Hematopoietic multipotent progenitor cell treated with erythropoietin and hydrocortisone succinate and interleukin-3 and kit ligand, for 17 days (in vitro differentiated cells): ENCODE measurements at regions not wholly inside any gene's neighbourhood (a gene's known extent, or its start where the extent isn't known, plus 50 kb on each side); places are given as distances from the start of the nearest gene placed in this dataset.

Experiments
- DNase-seq: peaks from one replicate; pipeline ENCODE4 v3.0.0-alpha.2; 2015; ENCODE audit warnings: low spot score

DNA sequence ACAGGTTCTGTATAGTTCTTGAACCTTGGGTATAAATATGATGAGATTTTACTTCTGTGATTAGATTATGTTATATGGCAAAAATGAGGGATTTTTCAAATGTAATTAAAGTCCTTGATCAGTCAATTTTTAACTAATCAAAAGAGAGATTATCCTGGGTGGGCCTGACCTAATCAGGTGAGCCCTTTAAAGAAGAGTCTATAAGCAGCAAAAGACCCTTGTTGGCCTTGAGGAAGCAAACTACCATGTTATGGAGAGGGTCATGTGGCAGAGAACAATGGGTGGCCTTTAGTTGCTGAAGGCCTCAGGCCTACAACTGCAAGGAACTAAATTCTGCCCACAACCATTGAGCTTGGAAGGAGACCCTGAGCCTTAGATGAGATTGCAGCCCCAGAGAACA, 102.5 kb upstream of the RIPOR2 start:
- no peak for DNase-seq

DNA sequence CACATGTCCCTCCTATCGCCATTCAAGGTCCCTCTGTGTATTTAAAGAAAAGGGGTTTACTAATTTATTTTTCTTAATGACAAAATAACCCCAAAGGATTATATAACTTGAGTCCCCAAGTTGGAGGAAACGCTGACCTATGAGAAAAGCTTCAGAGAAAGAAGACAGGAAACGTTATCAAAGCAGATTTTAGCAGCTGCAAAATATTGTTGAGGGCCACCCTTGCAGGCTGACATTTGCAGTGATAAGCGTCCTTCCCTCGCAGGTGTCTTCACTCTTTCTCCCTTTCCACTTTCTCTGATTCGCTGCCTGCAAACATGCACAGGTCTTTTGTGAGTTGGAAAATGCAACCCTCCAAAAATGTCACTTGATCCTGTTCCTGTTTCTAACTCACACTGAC, 103.2 kb upstream of the RIPOR2 start:
- DNase-seq: no peak

DNA sequence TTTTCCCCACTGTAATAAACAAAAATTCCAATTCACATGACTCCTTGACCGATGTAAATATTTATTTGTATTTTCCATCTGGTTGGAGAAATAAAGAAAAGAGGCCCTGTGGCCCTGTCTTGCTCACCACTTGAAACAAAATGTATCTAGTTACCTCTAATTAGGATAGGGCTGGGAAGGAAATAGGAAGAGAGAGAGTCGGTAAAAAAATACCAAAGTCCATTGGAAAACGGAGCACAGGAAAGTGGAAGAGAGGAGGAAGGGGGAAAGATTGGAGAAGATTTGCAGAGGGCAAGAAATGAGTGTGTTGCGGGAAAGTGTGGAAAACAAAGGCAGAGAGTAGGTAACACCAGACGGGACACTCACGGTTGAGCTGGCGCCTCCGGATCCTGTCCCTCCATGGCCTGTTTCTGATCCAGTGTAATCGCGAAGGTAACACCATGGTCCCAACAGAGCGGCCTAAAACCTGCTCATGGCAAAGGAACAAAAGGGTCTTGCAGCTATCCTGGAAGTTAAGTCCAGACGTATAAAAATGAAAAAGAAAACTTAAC, 105.8 kb upstream of the RIPOR2 start:
- DNase-seq: peak; percentile 21

DNA sequence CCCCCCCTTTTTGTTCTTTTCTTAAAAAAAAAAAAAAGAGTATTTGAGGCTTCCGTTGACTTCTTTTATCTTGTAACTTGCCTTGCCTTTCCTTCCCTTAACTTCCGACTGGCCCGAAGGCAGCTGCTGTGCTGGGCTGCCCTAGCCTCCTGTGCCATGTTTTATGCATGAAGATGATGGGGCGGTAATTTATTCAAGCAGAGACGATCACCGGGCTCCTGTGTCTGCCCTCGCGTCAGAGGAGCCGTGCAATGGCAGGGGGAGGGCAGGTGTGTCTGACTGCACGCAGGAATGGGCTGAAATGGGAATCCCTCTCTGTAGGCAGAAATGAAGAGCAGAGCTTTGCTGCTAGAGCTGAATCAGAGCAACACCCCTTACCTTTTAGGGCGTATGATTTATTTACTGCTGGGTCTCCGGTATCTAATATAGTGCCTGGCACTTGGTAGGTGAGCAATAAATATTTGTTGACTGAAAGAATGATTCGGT, 106.3 kb upstream of the RIPOR2 start:
- peak; percentile 25 for DNase-seq

DNA sequence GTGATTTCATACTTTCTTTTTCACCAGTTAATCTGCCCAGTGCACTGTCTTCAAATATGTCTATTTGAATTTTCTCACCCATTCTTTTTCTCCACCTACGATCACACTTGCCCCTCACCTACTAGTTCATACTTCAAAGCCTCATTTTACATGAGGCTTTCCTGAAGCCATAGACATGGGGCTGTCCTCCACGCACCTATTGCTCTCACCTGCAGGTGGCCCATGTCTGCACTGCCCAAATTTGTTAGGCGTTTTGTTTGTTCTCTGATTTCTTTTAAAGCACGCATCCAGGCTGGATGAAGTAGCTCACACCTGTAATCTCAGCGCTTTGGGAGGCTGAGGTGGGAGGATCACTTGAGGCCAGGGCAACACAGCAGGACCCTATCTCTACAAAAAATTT, 106.8 kb upstream of the RIPOR2 start:
- DNase-seq: no peak

DNA sequence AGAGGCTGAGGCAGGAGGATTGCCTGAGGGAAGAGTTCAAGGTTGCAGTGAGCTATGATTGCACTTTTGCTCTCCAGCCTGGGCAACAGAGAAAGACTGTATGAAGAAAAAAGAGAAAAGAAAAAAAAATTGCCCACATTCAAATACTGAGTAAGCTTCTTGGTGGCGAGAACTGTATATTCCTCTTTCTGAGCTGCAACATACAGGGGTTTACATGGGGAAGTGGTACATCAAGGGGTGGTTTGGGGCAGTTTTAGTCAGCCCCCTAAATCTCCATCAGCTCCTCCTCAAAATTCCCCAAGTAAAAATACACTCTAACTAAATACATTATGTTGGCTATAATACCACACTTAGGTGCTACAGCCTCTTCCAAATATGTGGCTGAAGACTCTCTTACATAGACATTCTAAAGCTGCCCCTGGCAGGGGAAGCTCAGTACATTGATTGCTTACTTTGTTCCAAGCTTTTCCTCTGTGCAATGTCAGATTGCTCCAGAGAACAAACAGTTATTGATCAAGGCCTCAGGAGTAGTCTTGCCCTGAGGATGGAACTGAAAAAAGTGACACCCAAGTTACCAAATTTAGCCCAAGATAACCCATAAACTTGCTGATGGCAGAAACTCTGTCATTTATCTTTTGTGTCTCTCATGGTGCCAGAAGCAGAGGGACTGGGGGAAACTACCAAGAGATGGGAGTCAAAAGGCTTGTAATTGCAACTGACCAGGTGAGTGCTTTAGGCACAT, 107.4 kb upstream of the RIPOR2 start:
- DNase-seq: no peak

DNA sequence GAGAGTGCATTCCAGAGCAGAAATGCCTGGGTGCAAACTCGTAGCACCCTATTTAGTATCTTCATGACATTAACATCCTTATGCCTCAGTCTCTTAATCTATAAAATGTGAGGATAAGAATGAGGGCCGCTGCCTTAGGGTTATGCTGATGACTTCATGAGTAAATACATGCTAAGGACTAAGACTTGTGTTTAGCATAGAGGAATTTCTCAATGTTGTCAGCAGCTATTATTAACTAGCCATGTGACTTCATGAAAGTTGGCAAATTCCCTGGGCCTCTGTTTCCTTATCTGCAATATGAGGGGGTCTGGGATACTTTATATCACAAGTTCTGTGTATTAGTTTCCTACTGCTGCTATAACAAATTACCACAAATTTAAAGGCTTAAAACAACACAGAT, 108.1 kb upstream of the RIPOR2 start:
- DNase-seq: no peak

DNA sequence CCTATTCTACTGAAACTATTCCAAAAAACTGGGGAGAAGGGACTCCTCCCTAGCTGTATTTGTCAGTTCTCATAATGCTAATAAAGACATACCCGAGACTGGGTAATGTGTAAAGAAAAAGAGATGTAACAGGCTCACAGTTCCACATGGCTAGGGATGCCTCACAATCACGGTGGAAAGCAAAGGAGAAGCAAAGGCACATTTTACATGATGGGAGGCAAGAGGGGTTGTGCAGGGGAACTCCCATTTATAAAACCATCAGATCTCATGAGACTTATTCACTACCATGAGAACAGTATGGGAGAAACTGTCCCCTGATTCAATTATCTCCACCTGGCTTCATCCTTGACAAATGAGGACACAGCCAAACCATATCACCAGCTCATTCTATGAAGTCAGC, 111.2 kb upstream of the RIPOR2 start:
- no peak for DNase-seq

DNA sequence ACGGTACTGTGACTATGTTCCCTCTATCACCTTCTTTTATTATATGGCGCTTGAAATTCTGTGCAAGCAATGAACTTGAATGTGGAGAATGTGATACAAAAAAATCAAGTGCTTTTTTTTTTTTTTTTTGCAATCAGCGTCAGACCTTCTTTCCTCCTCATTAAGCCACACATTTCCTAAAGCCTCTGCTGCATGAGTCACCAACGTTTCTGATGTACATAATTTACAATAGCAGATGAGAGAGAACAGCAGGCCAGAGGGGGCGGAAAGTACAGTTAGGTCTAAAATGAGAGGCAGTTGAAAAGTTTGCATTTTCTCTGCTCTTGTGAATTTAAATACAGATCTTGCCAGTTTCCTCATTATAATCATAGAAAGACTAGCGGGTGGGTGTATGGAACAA, 114.6 kb upstream of the RIPOR2 start:
- no peak for DNase-seq

DNA sequence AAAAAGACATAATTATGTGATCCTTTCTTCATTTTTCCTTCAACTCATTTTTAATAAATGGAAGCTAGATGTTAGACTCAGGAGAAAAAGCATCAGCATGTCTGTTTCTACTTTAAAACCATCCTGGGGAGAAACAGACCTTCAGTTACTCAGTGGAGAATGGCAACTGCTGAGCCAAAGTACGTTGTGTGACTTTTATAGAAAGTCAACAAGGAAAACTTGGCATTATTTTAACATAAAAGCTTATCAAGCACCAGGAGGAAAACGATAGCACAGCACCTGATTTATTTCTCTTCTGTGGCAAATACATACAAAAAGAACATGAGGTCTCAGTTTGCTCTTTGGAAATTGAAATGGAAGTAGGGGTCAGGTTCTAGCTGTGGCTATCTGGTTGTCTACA, 115.3 kb upstream of the RIPOR2 start:
- DNase-seq: no peak

DNA sequence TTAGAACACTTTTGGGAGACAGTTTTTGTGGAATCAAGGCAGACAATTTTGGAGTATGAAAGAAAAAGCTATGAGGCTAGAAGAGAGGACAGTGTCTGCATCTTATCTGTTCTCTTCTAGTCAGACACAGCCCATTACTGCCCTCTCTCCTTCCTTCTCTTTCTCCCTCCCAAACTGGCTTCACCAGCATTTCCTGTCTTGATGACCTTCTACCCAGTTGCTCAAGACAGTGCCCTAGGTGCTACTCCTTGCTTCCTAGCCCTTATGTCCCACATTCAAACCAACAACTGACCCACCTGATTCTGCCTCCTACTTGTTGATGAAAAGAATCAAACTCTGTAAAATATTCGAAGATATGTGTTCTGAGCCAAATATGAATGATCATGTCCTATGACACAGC, 116.4 kb upstream of the RIPOR2 start:
- DNase-seq: no peak

DNA sequence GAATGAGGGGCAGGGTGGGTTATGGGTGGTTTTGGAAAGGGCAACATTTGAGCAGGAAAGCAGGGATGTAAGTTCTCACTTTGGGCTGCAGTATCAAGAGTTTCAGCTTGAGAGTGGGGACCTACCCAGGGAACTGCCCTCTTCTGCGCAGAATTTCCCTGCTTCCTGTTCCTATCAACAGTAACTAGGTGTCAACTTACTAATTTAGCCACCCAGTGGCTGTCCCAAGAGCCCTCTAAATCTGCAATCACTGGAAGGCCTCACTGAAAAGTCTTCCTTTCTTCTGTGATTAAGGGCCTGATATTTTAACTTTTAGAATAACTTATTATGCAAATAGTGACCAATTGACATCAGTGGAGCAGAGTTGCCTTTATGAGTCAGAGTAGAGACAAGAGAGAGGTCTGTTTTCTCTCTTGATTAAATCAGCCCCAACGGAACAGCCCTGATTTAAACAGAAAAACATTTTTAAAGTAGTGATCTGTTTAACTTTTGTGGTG, 118.2 kb upstream of the RIPOR2 start:
- DNase-seq: no peak

DNA sequence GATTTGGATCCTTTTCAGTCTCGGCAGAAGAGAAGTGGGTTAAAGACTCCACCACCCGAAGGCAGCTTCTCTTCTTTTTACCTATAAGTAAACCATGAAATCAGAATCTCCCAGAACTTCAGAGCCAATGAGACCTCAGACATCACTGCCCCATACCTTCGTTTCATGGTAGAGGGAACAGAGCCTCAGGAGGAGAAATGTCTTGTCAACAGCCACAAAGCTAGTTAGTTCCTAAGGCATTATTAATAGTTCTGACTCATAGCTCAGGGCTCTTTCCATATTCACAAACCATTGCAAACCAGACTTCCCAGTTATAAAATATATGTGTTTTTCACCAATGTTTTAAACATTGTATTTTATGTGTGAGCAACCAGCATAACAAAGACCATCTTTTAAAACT, 118.7 kb upstream of the RIPOR2 start:
- no peak for DNase-seq

DNA sequence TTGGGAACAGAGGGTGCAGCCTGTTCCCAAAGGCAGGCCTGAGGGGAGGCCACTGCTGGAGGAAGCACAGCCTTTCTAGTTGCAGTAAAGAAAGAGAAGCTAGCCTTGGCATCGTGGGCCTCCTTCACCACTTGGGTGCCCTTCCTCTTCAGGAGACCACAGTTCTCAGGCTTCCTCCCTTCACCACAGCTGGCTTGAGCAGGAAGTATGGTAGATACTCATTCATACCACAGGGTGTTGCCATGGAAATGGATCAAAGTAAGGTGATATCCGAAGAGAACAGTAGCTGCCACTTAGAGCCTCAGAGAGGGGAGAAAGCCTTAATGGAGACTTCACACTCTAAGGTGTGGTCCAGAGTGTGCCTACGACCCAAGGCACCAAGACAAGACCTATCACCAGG, 120.4 kb upstream of the RIPOR2 start:
- DNase-seq: no peak

DNA sequence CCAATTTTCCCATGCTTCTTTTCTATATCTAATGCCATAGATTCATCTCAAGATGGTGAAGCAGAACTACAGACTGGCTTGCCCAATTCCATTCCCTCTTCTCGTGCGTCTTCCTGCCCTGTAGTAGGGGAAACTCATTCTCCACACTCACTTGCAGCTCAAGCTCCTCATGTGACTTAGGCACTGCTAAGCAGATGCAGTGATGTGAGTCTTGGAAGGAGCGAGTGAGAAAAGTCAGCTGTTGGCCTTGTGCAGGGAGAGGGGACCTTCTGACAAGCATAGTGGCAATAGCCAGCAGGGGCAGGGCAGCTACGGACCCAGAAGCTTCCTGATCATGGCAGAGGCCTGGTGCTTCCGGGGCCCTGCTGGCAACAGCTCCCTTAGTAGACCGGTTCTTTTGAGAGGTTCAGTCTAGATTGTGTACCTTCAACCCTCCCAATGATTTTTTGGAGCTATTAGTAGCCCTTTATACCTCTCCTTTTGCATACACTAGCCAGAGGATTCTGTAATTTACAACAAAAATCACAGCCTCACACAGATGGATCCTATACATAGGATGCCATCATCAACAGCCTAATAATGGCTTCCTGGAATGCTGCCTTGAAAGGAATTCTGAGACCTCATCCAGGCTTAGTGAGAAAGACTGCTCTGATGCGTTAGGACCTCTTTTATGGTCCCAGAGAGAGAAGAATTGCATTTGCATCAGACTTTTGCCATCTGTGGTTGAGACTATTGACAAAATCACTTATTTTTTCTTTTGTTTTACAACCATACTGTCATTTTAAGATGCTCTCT, 121.5 kb upstream of the RIPOR2 start:
- no peak for DNase-seq

DNA sequence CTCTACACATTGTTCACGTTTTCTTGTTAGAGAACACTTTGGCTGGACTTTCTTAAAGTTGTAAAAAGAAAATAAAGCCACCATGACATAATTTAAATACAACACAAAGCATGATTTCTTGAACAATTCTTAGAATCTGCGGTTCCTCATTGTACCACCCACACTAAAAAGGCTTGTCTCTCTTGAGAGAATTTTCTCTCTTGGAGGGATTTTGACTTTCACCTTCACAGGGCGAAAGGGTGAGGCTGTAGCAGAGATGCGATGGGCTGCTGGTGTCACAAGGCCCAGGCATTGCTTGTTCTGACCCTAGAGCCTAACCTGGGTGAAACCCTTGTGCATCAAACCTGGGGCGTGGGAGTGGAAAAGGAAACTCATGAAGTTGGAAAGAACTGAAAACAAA, 122.7 kb upstream of the RIPOR2 start:
- DNase-seq: no peak

DNA sequence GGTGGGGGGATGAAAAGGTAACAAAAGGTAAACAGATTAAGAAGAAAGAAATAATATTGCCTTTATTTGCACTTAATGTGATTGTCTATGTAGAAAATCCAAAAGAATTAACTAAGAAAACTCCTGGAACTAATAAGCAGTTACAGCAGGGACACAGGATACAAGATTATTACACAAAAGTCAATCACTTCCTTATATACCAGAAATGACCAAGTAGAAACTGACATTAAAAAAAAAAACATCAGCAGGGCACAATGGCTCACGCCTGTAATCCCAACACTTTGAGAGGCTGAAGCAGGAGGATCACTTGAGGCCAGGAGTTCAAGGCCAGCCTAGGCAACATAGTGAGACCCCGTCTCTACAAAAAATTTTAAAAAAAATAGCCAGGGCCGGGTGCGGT, 123.2 kb upstream of the RIPOR2 start:
- no peak for DNase-seq

DNA sequence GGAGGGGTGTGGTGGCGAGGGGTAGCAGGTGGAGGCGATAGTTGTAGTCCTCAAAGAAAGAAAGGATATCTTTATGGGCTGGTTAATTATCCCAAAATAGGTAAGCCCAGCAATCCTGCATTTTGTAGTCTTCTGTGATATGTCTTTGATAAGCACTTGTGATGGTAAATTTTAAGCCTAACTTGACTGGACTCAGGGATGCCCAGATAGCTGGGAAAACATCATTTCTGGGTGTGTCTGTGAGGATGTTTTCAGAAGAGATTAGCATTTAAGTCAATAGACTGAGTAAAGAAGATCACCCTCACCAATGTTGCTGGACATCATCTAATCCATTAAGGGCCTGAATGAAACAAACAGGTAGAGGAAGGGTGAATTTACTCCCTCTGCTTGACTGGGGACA, 124.8 kb upstream of the RIPOR2 start:
- no peak for DNase-seq

DNA sequence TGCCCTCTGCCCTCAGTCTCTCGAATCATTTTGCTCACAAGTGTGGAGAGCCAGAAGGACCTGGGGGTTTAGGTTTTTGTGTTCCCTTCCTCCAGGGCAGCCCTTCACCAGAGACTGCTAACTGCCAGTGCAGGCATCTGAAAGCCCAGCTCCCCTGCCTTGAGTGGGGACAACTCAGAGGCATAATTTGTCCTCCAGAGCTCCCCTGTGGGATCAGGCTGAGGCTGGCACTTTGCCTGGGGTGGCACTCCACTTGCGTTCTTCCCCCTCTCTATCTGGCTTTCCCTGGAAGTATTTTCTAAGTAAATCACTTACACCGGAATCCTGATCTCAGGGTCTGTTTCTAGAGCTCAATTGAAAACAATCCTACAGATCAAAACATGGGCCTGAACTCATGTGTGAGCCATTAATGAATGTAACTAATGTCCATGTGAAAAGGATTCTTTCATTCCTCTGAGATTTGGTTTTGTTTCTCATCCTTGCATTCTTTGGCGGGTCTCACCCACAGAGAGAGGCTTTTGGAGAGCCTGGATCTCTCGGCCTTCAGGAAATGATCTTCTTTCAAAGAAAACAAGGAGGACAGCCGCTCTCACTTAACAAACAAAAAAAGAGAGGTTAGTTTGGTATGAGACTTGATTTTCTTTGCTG, 125.7 kb upstream of the RIPOR2 start:
- no peak for DNase-seq

DNA sequence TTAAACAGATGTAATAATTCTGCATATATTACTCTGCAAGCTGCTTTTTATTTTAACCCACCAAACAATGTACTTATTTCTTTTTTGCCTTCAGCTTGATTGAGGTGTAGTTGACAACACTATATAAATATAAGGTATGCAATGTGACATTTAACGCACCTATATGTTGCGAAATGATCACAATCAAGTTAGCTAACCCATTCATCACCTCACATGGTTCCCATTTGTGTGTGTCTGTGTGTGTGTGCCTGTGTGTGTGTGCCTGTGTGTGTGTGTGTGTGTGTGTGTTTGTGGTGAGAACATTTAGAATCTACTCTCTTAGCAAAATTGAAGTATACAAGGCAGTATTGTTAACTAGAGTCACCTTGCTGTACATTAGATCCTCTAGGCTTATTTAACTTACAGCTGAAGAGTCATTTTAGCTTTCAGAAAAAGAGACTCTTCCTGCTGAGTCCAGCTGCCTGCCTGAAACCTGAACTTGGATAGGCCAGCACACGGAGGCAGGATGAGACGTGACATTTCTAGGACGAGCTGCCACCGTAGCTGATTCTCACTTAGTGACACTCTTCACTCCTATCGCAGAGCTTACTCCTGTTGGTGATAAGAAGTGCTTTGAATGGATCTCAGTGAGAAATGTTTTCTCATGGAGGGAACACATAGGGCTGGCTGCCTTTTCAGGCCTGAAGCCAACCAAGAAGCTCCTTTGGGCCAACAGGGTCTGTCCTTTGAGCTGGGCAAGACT, 126.5 kb upstream of the RIPOR2 start:
- DNase-seq: no peak

DNA sequence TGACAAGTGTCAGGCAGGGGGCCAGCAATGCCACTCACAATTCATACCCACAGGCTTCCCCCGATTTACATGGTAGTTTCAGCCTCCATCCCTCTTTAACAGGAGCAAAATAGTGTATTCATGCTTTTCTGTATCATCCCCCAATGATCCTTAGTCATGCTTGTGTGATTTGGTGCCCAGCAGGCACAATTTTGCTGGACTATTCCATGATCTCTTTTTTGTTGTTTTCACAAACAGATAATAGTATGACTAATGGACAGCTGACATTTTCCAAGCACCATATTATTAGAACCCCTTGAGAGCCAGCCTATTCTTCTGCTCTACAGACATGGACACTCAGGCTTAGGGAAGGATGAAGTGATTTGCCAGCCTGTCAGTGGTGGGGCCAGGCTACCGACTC, 128.2 kb upstream of the RIPOR2 start:
- no peak for DNase-seq

DNA sequence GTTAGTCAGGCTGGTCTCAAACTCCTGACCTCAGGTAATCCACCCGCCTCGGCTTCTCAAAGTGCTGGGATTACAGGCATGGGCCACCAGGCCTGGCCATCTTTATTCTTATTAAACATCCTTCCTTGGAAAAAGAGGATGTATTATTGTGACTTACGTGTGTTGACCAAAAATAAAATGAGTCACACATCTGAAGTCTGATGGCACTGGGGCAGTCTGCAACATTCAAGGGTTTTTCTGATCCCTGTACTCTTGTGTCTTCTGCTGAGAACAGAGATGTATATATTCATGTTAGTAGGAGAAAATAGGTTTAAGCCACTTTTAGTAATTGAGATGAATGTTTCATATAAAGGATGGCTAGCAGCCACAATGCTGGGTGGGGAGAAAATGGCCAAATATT, 129.9 kb upstream of the RIPOR2 start:
- no peak for DNase-seq
